Tibial nerve (tissue), 4 donors: ENCODE measurements at regions not wholly inside any gene's neighbourhood (a gene's known extent, or its start where the extent isn't known, plus 50 kb on each side); places are given as distances from the start of the nearest gene placed in this dataset.

ENCODE experiments used
- DNase-seq, 2 donors: peaks; one replicate each; pipeline ENCODE4 v3.0.0-alpha.2; 2019; ENCODE audit warnings: low spot score in 2 of 2
- H3K27ac ChIP-seq, 4 donors: fragments of 200-600 bp; sonication (generic) in 3 of 4; one replicate each; pipeline ENCODE4 v1.5.1; 2017 to 2019; ENCODE audit warnings: mild to moderate bottlenecking in 1 of 4
- H3K27me3 ChIP-seq, 2 donors: fragments of 200-600 bp; sonication (generic) in 1 of 2; one replicate each; pipeline versions ENCODE4 v1.5.1 to v1.6.0; 2017 to 2019
- H3K36me3 ChIP-seq, 3 donors: fragments of 200-600 bp; sonication (generic); one replicate each; pipeline ENCODE4 v1.5.1; 2018 to 2019
- H3K4me1 ChIP-seq, 4 donors: fragments of 200-600 bp; sonication (generic) in 3 of 4; one replicate each; pipeline ENCODE4 v1.5.1; 2017 to 2019
- H3K4me3 ChIP-seq, 4 donors: fragments of 200-600 bp; sonication (generic) in 3 of 4; one replicate each; pipeline ENCODE4 v1.5.1; 2017 to 2019; ENCODE audit warnings: mild to moderate bottlenecking in 1 of 4, moderate library complexity in 1 of 4
- H3K9me3 ChIP-seq, 4 donors: fragments of 200-600 bp; sonication (generic) in 3 of 4; one replicate each; pipeline ENCODE4 v1.5.1; 2017 to 2019
- CTCF ChIP-seq, 5 experiments: fragments of 200-600 bp in 3 of 5; fragments of 450-650 bp in 2 of 5; sonication (generic) in 3 of 5; IDR thresholded peaks; one replicate each; pipeline ENCODE4 v1.5.1; 2016 to 2019; ENCODE audit warnings: antibody characterized with exemption in 5 of 5, mild to moderate bottlenecking in 3 of 5, moderate library complexity in 2 of 5
- EP300 ChIP-seq, 2 donors: sonication (generic); formaldehyde crosslinking; IDR thresholded peaks; one replicate each; pipeline ENCODE4 v1.6.1; 2017; ENCODE audit warnings: antibody characterized with exemption in 2 of 2, mild to moderate bottlenecking in 1 of 2
- POLR2A ChIP-seq, 2 donors: fragments of 450-650 bp; IDR thresholded peaks; one replicate each; pipeline ENCODE4 v1.6.1; 2017; ENCODE audit warnings: antibody characterized with exemption in 2 of 2, mild to moderate bottlenecking in 2 of 2, moderate library complexity in 2 of 2
- WGBS, 2 donors: methylation state at CpG; one replicate each; pipeline ENCODE4 v1.1.5; 2018; 5-methylcytosine and 5-hydroxymethylcytosine counted together

GRCh38 chr10:64306729-64307327 lies 785.6 kb downstream of the REEP3 start:
- Histone ChIP-seq H3K36me3 (no peaks in the 10 kb centered on the region), H3K9me3 (no peaks in the 10 kb centered on the region), H3K27ac (no peak overlapping the region), H3K4me1 (no peaks in the 10 kb centered on the region), H3K4me3 (no peak overlapping the region), H3K27me3 (no peaks in the 10 kb centered on the region)
- TF ChIP-seq POLR2A (IDR thresholded peaks at IDR 0.05) = no peak
- TF ChIP-seq CTCF (IDR thresholded peaks at IDR 0.05) = no peak
- no peak for TF ChIP-seq EP300 (IDR thresholded peaks at IDR 0.05)
- no peak for DNase-seq
- WGBS, 2 donors = 57 to 70% methylated on average over 3 of the region's 3 CpGs

- H3K4me3 ChIP-seq = no peak overlapping the region
- no peaks in the 10 kb centered on the region for H3K9me3 ChIP-seq
- no peak for DNase-seq
- no peaks in the 10 kb centered on the region for H3K27me3 ChIP-seq
- H3K27ac ChIP-seq = no peak overlapping the region
- 31 to 35% methylated on average over 5 of the region's 5 CpGs for WGBS, 2 donors
- H3K36me3 ChIP-seq = no peaks in the 10 kb centered on the region
- TF ChIP-seq CTCF (IDR thresholded peaks at IDR 0.05) (no peak), EP300 (IDR thresholded peaks at IDR 0.05) (no peak), POLR2A (IDR thresholded peaks at IDR 0.05) (no peak)
- H3K4me1 ChIP-seq = no peaks in the 10 kb centered on the region
Observed at GRCh38 chr10:64312876-64313275, 791.7 kb downstream of the REEP3 start.

GRCh38 chr10:64313967-64314366 lies 792.8 kb downstream of the REEP3 start:
- TF ChIP-seq POLR2A (IDR thresholded peaks at IDR 0.05) = no peak
- TF ChIP-seq CTCF (IDR thresholded peaks at IDR 0.05) = no peak
- no peak for TF ChIP-seq EP300 (IDR thresholded peaks at IDR 0.05)
- no peaks in the 10 kb centered on the region for H3K9me3 ChIP-seq

GRCh38 chr10:64316416-64316815 lies 795.2 kb downstream of the REEP3 start:
- Histone ChIP-seq H3K27me3 (no peaks in the 10 kb centered on the region), H3K4me3 (no peak overlapping the region), H3K9me3 (no peaks in the 10 kb centered on the region), H3K4me1 (no peaks in the 10 kb centered on the region), H3K36me3 (no peaks in the 10 kb centered on the region), H3K27ac (no peak overlapping the region)
- TF ChIP-seq CTCF (IDR thresholded peaks at IDR 0.05) (no peak), EP300 (IDR thresholded peaks at IDR 0.05) (no peak), POLR2A (IDR thresholded peaks at IDR 0.05) (no peak)
- 36 to 38% methylated on average over 1 of the region's 1 CpG for WGBS, 2 donors
- no peak for DNase-seq

More at GRCh38 chr10:64313967-64314366, 792.8 kb downstream of the REEP3 start:
- DNase-seq = no peak
- Histone ChIP-seq H3K4me1 (no peaks in the 10 kb centered on the region), H3K27me3 (no peaks in the 10 kb centered on the region), H3K36me3 (no peaks in the 10 kb centered on the region), H3K4me3 (no peak overlapping the region), H3K27ac (no peak overlapping the region)
- 79 to 83% methylated on average over 2 of the region's 2 CpGs for WGBS, 2 donors

GRCh38 chr10:64316833-64317232 lies 795.6 kb downstream of the REEP3 start:
- Histone ChIP-seq H3K27me3 (no peaks in the 10 kb centered on the region), H3K9me3 (no peaks in the 10 kb centered on the region), H3K36me3 (no peaks in the 10 kb centered on the region), H3K4me3 (no peak overlapping the region), H3K27ac (no peak overlapping the region), H3K4me1 (no peaks in the 10 kb centered on the region)
- no peak for DNase-seq
- WGBS, 2 donors = 95 to 96% methylated on average over 3 of the region's 3 CpGs
- TF ChIP-seq EP300 (IDR thresholded peaks at IDR 0.05) (no peak), POLR2A (IDR thresholded peaks at IDR 0.05) (no peak), CTCF (IDR thresholded peaks at IDR 0.05) (no peak)
